Ascending aorta (tissue), 2 donors: ENCODE measurements at regions not wholly inside any gene's neighbourhood (a gene's known extent, or its start where the extent isn't known, plus 50 kb on each side); places are given as distances from the start of the nearest gene placed in this dataset.

Experiments
- DNase-seq, 2 donors: peaks; one replicate each; pipeline ENCODE4 v3.0.0-alpha.2; 2019; ENCODE audit warnings: low spot score in 2 of 2
- H3K27ac ChIP-seq, 2 donors: fragments of 200-600 bp; sonication (generic); one replicate each; pipeline ENCODE4 v1.5.1; 2016 to 2017; ENCODE audit warnings: mild to moderate bottlenecking in 1 of 2
- H3K27me3 ChIP-seq: fragments of 200-600 bp; sonication (generic); one replicate; pipeline ENCODE4 v1.5.1; 2017
- H3K36me3 ChIP-seq, 2 donors: fragments of 200-600 bp; sonication (generic); one replicate each; pipeline ENCODE4 v1.5.1; 2016
- H3K4me1 ChIP-seq, 2 donors: fragments of 200-600 bp; sonication (generic); one replicate each; pipeline ENCODE4 v1.5.1; 2016 to 2017; ENCODE audit warnings: mild to moderate bottlenecking in 1 of 2
- H3K4me3 ChIP-seq, 2 donors: fragments of 200-600 bp; sonication (generic); one replicate each; pipeline ENCODE4 v1.5.1; 2016 to 2017; ENCODE audit warnings: mild to moderate bottlenecking in 1 of 2
- H3K9me3 ChIP-seq, 2 donors: fragments of 200-600 bp; sonication (generic); one replicate each; pipeline ENCODE4 v1.5.1; 2016
- CTCF ChIP-seq, 3 experiments: fragments of 200-600 bp in 2 of 3; fragments of 450-650 bp in 1 of 3; sonication (generic) in 2 of 3; IDR thresholded peaks; one replicate each; pipeline ENCODE4 v1.5.1; 2016 to 2019; ENCODE audit warnings: antibody characterized with exemption in 3 of 3, mild to moderate bottlenecking in 1 of 3, moderate library complexity in 1 of 3
- intact Hi-C: fragments of 100-400 bp; cut with DNase I; formaldehyde crosslinking; loops from one replicate; pipeline ENCODE4 v1.15.1; 2023

- no peaks in the 10 kb centered on the region for H3K9me3 ChIP-seq
- DNase-seq, result no peak
- no peaks in the 10 kb centered on the region for H3K4me1 ChIP-seq
- TF ChIP-seq CTCF (IDR thresholded peaks at IDR 0.05), result no peak
- H3K27ac ChIP-seq, result no peak overlapping the region
- no peaks in the 10 kb centered on the region for H3K36me3 ChIP-seq
- no peak overlapping the region for H3K4me3 ChIP-seq
- intact Hi-C loops, result no loop called here
- H3K27me3 ChIP-seq, result no peaks in the 10 kb centered on the region
These were observed 306.0 kb upstream of the PFKP start for GRCh38 chr10:2761311-2761710.

GRCh38 chr10:2760736-2761135 lies 306.6 kb upstream of the PFKP start:
- intact Hi-C loops, result no loop called here
- no peak for TF ChIP-seq CTCF (IDR thresholded peaks at IDR 0.05)
- H3K9me3 ChIP-seq, result no peaks in the 10 kb centered on the region
- H3K4me3 ChIP-seq, result no peak overlapping the region
- no peaks in the 10 kb centered on the region for H3K36me3 ChIP-seq
- H3K27ac ChIP-seq, result no peak overlapping the region
- no peak for DNase-seq
- H3K4me1 ChIP-seq, result no peaks in the 10 kb centered on the region
- no peaks in the 10 kb centered on the region for H3K27me3 ChIP-seq

- Histone ChIP-seq H3K36me3 (no peaks in the 10 kb centered on the region), H3K9me3 (no peaks in the 10 kb centered on the region), H3K4me3 (no peak overlapping the region), H3K4me1 (no peaks in the 10 kb centered on the region), H3K27ac (no peak overlapping the region), H3K27me3 (no peaks in the 10 kb centered on the region)
- intact Hi-C loops, result no loop called here
- TF ChIP-seq CTCF (IDR thresholded peaks at IDR 0.05), result no peak
- DNase-seq, result no peak
These were observed 308.1 kb upstream of the PFKP start for GRCh38 chr10:2759233-2759632.

GRCh38 chr10:2754943-2755342 lies 312.4 kb upstream of the PFKP start:
- no peak overlapping the region for H3K27ac ChIP-seq
- DNase-seq, result no peak
- intact Hi-C loops, result no loop called here
- H3K27me3 ChIP-seq, result no peaks in the 10 kb centered on the region
- H3K36me3 ChIP-seq, result no peaks in the 10 kb centered on the region
- no peaks in the 10 kb centered on the region for H3K9me3 ChIP-seq
- TF ChIP-seq CTCF (IDR thresholded peaks at IDR 0.05), result no peak
- H3K4me3 ChIP-seq, result no peak overlapping the region
- no peaks in the 10 kb centered on the region for H3K4me1 ChIP-seq

- intact Hi-C loops, result no loop called here
- no peak overlapping the region for H3K4me3 ChIP-seq
- H3K36me3 ChIP-seq, result no peaks in the 10 kb centered on the region
- H3K9me3 ChIP-seq, result no peaks in the 10 kb centered on the region
- no peak overlapping the region for H3K27ac ChIP-seq
- no peak for TF ChIP-seq CTCF (IDR thresholded peaks at IDR 0.05)
- H3K27me3 ChIP-seq, result no peaks in the 10 kb centered on the region
- no peaks in the 10 kb centered on the region for H3K4me1 ChIP-seq
- no peak for DNase-seq
These were observed 319.1 kb upstream of the PFKP start for GRCh38 chr10:2748287-2748686.

- DNase-seq, result no peak
- H3K9me3 ChIP-seq, result no peaks in the 10 kb centered on the region
- intact Hi-C loops, result no loop called here
- no peaks in the 10 kb centered on the region for H3K27me3 ChIP-seq
- H3K36me3 ChIP-seq, result no peaks in the 10 kb centered on the region
- no peak for TF ChIP-seq CTCF (IDR thresholded peaks at IDR 0.05)
- H3K4me1 ChIP-seq, result no peaks in the 10 kb centered on the region
- no peak overlapping the region for H3K27ac ChIP-seq
- H3K4me3 ChIP-seq, result no peak overlapping the region
These were observed 320.7 kb upstream of the PFKP start for GRCh38 chr10:2746638-2747037.
